HG03575 (cell line): ENCODE measurements at regions not wholly inside any gene's neighbourhood (a gene's known extent, or its start where the extent isn't known, plus 50 kb on each side); places are given as distances from the start of the nearest gene placed in this dataset.
"Not testable (repeated sequence)": the region's sequence is repeated elsewhere in the genome, so short reads cannot be mapped to it uniquely, and the experiment has no call there.

Source experiments
- ATAC-seq: cut with Tn5 transposase; IDR thresholded peaks from one replicate; pipeline ENCODE4 v1.9.1; 2021; ENCODE audit not compliant: unreplicated experiment, insufficient number of reproducible peaks, low FRiP score; ENCODE audit errors: extremely low read depth

- no peak for ATAC-seq
These were observed 221.4 kb downstream of the PTN start for GRCh38 chr7:137122145-137122544.

- peak; percentile 60 for ATAC-seq
These were observed 222.8 kb downstream of the PTN start for GRCh38 chr7:137120690-137121089.

GRCh38 chr7:137110535-137110934 lies 233.0 kb downstream of the PTN start:
- ATAC-seq, result no peak

- ATAC-seq, result no peak
These were observed 233.4 kb downstream of the PTN start for GRCh38 chr7:137110091-137110509.

GRCh38 chr7:137107802-137108201 lies 235.7 kb downstream of the PTN start:
- ATAC-seq, result not testable (repeated sequence)

GRCh38 chr7:137103526-137103925 lies 235.1 kb downstream of the CHRM2 start:
- not testable (repeated sequence) for ATAC-seq

GRCh38 chr7:137097111-137097510 lies 228.7 kb downstream of the CHRM2 start:
- ATAC-seq, result no peak

GRCh38 chr7:137096607-137097006 lies 228.2 kb downstream of the CHRM2 start:
- ATAC-seq, result no peak

GRCh38 chr7:137093198-137093597 lies 224.7 kb downstream of the CHRM2 start:
- ATAC-seq, result no peak

- ATAC-seq, result no peak
These were observed 222.9 kb downstream of the CHRM2 start for GRCh38 chr7:137091396-137091795.

- ATAC-seq, result no peak
These were observed 218.4 kb downstream of the CHRM2 start for GRCh38 chr7:137086896-137087295.

- no peak for ATAC-seq
These were observed 216.3 kb downstream of the CHRM2 start for GRCh38 chr7:137084607-137085380.

GRCh38 chr7:137082391-137082790 lies 213.9 kb downstream of the CHRM2 start:
- ATAC-seq, result no peak

GRCh38 chr7:137081321-137082093 lies 213.1 kb downstream of the CHRM2 start:
- ATAC-seq, result no peak

- no peak for ATAC-seq
These were observed 212.2 kb downstream of the CHRM2 start for GRCh38 chr7:137080516-137081203.

- no peak for ATAC-seq
These were observed 210.3 kb downstream of the CHRM2 start for GRCh38 chr7:137078781-137079180.

- ATAC-seq, result no peak
These were observed 206.1 kb downstream of the CHRM2 start for GRCh38 chr7:137074391-137075030.

GRCh38 chr7:137073571-137074325 lies 205.3 kb downstream of the CHRM2 start:
- no peak for ATAC-seq
